OCI-LY7 (cell line): ENCODE measurements at regions not wholly inside any gene's neighbourhood (a gene's known extent, or its start where the extent isn't known, plus 50 kb on each side); places are given as distances from the start of the nearest gene placed in this dataset.

Experiments
- EZH2phosphoT487 ChIP-seq: fragments of 200-600 bp; sonication (generic); IDR thresholded peaks from 2 replicates; pipeline ENCODE4 v1.6.1; 2018; ENCODE audit warnings: low read depth, borderline replicate concordance, mild to moderate bottlenecking, mixed run types, antibody characterized with exemption, low read length, moderate library complexity, mixed read lengths
- TF ChIP-seq, protein P1 (sequence below): fragments of 200-600 bp; sonication (generic); conservative IDR thresholded peaks from 2 replicates; pipeline ENCODE4 v1.5.1; 2014; ENCODE audit warnings: mild to moderate bottlenecking, antibody characterized with exemption, low read length, moderate library complexity, mixed read lengths

DNA sequence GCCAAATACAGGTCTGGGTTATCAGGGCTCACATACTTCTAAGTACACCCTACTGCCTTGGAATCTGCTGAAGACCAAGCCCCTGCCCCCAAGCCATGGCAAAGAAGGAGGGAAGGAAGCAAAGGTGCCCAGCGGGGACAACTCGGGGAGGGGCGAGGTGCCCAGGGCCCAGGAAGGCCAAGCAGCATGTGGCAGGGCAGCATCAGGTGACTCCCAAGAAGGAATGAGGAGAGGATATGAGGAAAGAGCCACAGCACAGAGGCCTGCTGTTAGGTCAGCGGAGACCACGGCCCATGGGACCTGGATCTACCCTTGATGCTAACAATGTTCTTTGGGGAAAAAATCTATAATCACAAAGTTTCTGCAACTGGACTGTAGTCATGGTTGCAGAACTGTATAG is 142.6 kb upstream of the CRHR1 start:
- no peak for TF ChIP-seq EZH2phosphoT487
- TF ChIP-seq, protein P1, sequence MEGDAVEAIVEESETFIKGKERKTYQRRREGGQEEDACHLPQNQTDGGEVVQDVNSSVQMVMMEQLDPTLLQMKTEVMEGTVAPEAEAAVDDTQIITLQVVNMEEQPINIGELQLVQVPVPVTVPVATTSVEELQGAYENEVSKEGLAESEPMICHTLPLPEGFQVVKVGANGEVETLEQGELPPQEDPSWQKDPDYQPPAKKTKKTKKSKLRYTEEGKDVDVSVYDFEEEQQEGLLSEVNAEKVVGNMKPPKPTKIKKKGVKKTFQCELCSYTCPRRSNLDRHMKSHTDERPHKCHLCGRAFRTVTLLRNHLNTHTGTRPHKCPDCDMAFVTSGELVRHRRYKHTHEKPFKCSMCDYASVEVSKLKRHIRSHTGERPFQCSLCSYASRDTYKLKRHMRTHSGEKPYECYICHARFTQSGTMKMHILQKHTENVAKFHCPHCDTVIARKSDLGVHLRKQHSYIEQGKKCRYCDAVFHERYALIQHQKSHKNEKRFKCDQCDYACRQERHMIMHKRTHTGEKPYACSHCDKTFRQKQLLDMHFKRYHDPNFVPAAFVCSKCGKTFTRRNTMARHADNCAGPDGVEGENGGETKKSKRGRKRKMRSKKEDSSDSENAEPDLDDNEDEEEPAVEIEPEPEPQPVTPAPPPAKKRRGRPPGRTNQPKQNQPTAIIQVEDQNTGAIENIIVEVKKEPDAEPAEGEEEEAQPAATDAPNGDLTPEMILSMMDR = no peak
